ENCODE measurements at regions not wholly inside any gene's neighbourhood (a gene's known extent, or its start where the extent isn't known, plus 50 kb on each side); places are given as distances from the start of the nearest gene placed in this dataset.

DNA sequence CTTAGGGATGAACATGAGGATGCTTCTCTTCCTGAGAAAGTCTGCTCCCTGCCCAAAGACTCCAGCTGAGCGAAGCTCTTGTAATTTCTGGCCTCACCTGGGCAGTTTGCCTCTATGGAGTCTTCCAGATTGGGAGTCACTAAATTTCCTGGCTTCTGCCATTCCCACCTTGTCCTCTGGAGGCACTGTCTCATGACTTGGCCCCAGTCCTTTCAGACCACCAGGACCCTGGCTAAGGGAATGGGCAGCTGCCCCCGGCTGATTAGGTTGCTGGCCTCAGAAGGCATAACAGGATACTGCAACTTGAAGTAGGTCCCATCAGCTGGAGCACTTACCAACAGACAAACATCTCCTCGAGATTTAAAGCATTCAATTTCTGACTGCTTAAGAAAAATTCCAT is 128.1 kb upstream of the SPON1 start:
- DNase-seq (ENCODE audit: low read depth) (no peak), FAIRE-seq (no peak)
- no peaks in the 10 kb centered on the region for H3K4me1 Mint-ChIP-seq (ENCODE audit: low read depth, unreplicated experiment)
- TF ChIP-seq, protein P1, sequence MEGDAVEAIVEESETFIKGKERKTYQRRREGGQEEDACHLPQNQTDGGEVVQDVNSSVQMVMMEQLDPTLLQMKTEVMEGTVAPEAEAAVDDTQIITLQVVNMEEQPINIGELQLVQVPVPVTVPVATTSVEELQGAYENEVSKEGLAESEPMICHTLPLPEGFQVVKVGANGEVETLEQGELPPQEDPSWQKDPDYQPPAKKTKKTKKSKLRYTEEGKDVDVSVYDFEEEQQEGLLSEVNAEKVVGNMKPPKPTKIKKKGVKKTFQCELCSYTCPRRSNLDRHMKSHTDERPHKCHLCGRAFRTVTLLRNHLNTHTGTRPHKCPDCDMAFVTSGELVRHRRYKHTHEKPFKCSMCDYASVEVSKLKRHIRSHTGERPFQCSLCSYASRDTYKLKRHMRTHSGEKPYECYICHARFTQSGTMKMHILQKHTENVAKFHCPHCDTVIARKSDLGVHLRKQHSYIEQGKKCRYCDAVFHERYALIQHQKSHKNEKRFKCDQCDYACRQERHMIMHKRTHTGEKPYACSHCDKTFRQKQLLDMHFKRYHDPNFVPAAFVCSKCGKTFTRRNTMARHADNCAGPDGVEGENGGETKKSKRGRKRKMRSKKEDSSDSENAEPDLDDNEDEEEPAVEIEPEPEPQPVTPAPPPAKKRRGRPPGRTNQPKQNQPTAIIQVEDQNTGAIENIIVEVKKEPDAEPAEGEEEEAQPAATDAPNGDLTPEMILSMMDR (IDR thresholded peaks at IDR 0.05; ENCODE audit: insufficient read depth, low read depth, low read length) = no peak
- TF ChIP-seq EZH2 (IDR thresholded peaks at IDR 0.05; ENCODE audit: insufficient read depth, low read length) = no peak
- no peaks in the 10 kb centered on the region for H3K9me3 Mint-ChIP-seq (ENCODE audit: unreplicated experiment)
- Histone ChIP-seq H3K9me3 (ENCODE audit: insufficient read depth, low read depth, low read length) (no peaks in the 10 kb centered on the region), H3K4me3 (ENCODE audit: insufficient read depth, low read depth, low read length) (no peak overlapping the region), H3K36me3 (ENCODE audit: insufficient read depth, low read length) (no peaks in the 10 kb centered on the region), H4K20me1 (ENCODE audit: insufficient read depth, low read length) (no peaks in the 10 kb centered on the region), H3K9ac (ENCODE audit: low read length) (no peak overlapping the region), H3K27ac (ENCODE audit: low read depth, low read length) (no peak overlapping the region), H3K79me2 (ENCODE audit: insufficient read depth, low read length) (no peaks in the 10 kb centered on the region), H3K27me3 (ENCODE audit: insufficient read depth, low read length) (no peaks in the 10 kb centered on the region), H3K4me2 (ENCODE audit: low read length) (no peak overlapping the region), H3K4me1 (ENCODE audit: insufficient read depth, low read length) (peaks cover 8% of the 10 kb centered on the region), H2AFZ (ENCODE audit: low read depth, low read length) (no peak overlapping the region)
- H3K27ac Mint-ChIP-seq (ENCODE audit: unreplicated experiment) = no peak overlapping the region
- no peak overlapping the region for H3K4me3 Mint-ChIP-seq (ENCODE audit: unreplicated experiment)
- H3K36me3 Mint-ChIP-seq (ENCODE audit: low read depth, unreplicated experiment) = no peaks in the 10 kb centered on the region
- peaks cover 4% of the 10 kb centered on the region for H3K27me3 Mint-ChIP-seq (ENCODE audit: low read depth, unreplicated experiment)

DNA sequence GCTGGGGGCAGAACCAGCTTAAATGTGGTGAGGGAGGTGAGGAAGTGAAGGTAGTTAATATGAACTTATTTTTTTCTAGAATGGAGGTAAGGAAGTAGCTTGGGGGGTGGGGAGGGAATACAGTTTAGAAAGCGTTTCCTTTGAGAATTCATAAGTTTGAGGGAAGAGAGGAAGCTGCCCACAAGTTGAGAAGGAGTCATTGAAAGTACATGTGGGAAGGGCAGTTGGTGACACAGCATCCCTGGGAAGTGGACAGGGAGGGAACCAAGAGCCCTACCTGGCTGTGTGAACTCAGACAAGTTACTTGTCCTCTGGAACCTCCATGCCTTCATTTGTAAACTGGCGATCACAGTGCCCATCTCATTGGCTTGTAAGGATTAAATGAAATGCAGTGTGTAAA is 125.9 kb upstream of the SPON1 start:
- Histone ChIP-seq H3K79me2 (ENCODE audit: insufficient read depth, low read length) (no peaks in the 10 kb centered on the region), H3K9ac (ENCODE audit: low read length) (no peak overlapping the region), H4K20me1 (ENCODE audit: insufficient read depth, low read length) (no peaks in the 10 kb centered on the region), H3K4me3 (ENCODE audit: insufficient read depth, low read depth, low read length) (no peak overlapping the region), H3K27ac (ENCODE audit: low read depth, low read length) (no peak overlapping the region), H3K36me3 (ENCODE audit: insufficient read depth, low read length) (no peaks in the 10 kb centered on the region), H3K9me3 (ENCODE audit: insufficient read depth, low read depth, low read length) (no peaks in the 10 kb centered on the region), H3K27me3 (ENCODE audit: insufficient read depth, low read length) (no peaks in the 10 kb centered on the region), H3K4me2 (ENCODE audit: low read length) (peak overlapping the region; percentile 57), H2AFZ (ENCODE audit: low read depth, low read length) (no peak overlapping the region), H3K4me1 (ENCODE audit: insufficient read depth, low read length) (peaks cover 8% of the 10 kb centered on the region)
- TF ChIP-seq EZH2 (IDR thresholded peaks at IDR 0.05; ENCODE audit: insufficient read depth, low read length) = no peak
- Mint-ChIP-seq H3K36me3 (ENCODE audit: low read depth, unreplicated experiment) (no peaks in the 10 kb centered on the region), H3K9me3 (ENCODE audit: unreplicated experiment) (no peaks in the 10 kb centered on the region), H3K4me3 (ENCODE audit: unreplicated experiment) (no peak overlapping the region), H3K4me1 (ENCODE audit: low read depth, unreplicated experiment) (no peaks in the 10 kb centered on the region), H3K27ac (ENCODE audit: unreplicated experiment) (no peak overlapping the region), H3K27me3 (ENCODE audit: low read depth, unreplicated experiment) (peaks cover 5% of the 10 kb centered on the region)
- no peak for FAIRE-seq
- no peak for DNase-seq (ENCODE audit: low read depth)

DNA sequence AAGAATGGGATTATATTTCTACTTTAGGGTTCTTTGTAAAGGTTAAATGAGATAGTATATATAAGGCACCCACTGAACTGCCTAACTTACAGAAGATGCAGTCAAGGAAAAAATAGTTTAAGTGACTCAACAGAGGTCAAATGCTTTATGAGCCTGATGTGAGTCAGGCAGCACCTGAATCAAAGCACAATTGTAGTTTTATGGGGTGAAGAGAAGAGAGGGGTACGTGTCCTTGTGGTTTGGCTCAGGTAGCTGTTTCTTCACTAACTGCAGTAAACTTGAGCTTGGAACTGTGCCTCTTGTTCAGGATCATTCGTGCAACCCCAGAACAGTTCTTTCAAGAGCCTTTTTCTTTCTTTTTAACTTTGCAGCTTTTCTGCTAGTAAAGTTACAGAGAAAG is 125.2 kb upstream of the SPON1 start:
- Mint-ChIP-seq H3K36me3 (ENCODE audit: low read depth, unreplicated experiment) (no peaks in the 10 kb centered on the region), H3K4me3 (ENCODE audit: unreplicated experiment) (no peak overlapping the region), H3K27ac (ENCODE audit: unreplicated experiment) (no peak overlapping the region), H3K9me3 (ENCODE audit: unreplicated experiment) (no peaks in the 10 kb centered on the region), H3K27me3 (ENCODE audit: low read depth, unreplicated experiment) (peaks cover 5% of the 10 kb centered on the region), H3K4me1 (ENCODE audit: low read depth, unreplicated experiment) (no peaks in the 10 kb centered on the region)
- Histone ChIP-seq H2AFZ (ENCODE audit: low read depth, low read length) (no peak overlapping the region), H3K9me3 (ENCODE audit: insufficient read depth, low read depth, low read length) (no peaks in the 10 kb centered on the region), H3K4me1 (ENCODE audit: insufficient read depth, low read length) (peaks cover 8% of the 10 kb centered on the region), H3K4me2 (ENCODE audit: low read length) (peak overlapping the region; percentile 57), H3K36me3 (ENCODE audit: insufficient read depth, low read length) (no peaks in the 10 kb centered on the region), H3K4me3 (ENCODE audit: insufficient read depth, low read depth, low read length) (no peak overlapping the region), H3K27ac (ENCODE audit: low read depth, low read length) (no peak overlapping the region), H3K27me3 (ENCODE audit: insufficient read depth, low read length) (no peaks in the 10 kb centered on the region), H3K79me2 (ENCODE audit: insufficient read depth, low read length) (no peaks in the 10 kb centered on the region), H3K9ac (ENCODE audit: low read length) (no peak overlapping the region), H4K20me1 (ENCODE audit: insufficient read depth, low read length) (no peaks in the 10 kb centered on the region)
- peak; percentile 68 for DNase-seq (ENCODE audit: low read depth)
- TF ChIP-seq EZH2 (IDR thresholded peaks at IDR 0.05; ENCODE audit: insufficient read depth, low read length) = no peak
- TF ChIP-seq, protein P1 (IDR thresholded peaks at IDR 0.05; ENCODE audit: insufficient read depth, low read depth, low read length) = no peak
- FAIRE-seq = no peak
